Hematopoietic multipotent progenitor cell treated with erythropoietin and hydrocortisone succinate and interleukin-3 and kit ligand, for 15 days (in vitro differentiated cells): ENCODE measurements at regions not wholly inside any gene's neighbourhood (a gene's known extent, or its start where the extent isn't known, plus 50 kb on each side); places are given as distances from the start of the nearest gene placed in this dataset.
"Not testable (repeated sequence)": the region's sequence is repeated elsewhere in the genome, so short reads cannot be mapped to it uniquely, and the experiment has no call there.

Source experiments
- DNase-seq: peaks from one replicate; pipeline ENCODE4 v3.0.0-alpha.2; 2015; ENCODE audit warnings: low spot score

GRCh38 chr2:131672471-131673399 is 145.0 kb downstream of the CCDC74A start:
- not testable (repeated sequence) for DNase-seq

GRCh38 chr2:131673400-131674173 is 145.9 kb downstream of the CCDC74A start:
- DNase-seq = peak; percentile 11

- no peak for DNase-seq
Measured at GRCh38 chr2:131674174-131674507, 146.5 kb downstream of the CCDC74A start.

- not testable (repeated sequence) for DNase-seq
Measured at GRCh38 chr2:131681611-131682121, 154.0 kb downstream of the CCDC74A start.

GRCh38 chr2:131682122-131682944 is 154.6 kb downstream of the CCDC74A start:
- no peak for DNase-seq

- DNase-seq = not testable (repeated sequence)
Measured at GRCh38 chr2:131682945-131683330, 155.2 kb downstream of the CCDC74A start.

GRCh38 chr2:131684631-131685316 is 157.1 kb downstream of the CCDC74A start:
- not testable (repeated sequence) for DNase-seq

- not testable (repeated sequence) for DNase-seq
Measured at GRCh38 chr2:131686164-131686893, 158.6 kb downstream of the CCDC74A start.

GRCh38 chr2:131686894-131687238 is 159.2 kb downstream of the CCDC74A start:
- not testable (repeated sequence) for DNase-seq

GRCh38 chr2:131689066-131689465 is 161.4 kb downstream of the CCDC74A start:
- DNase-seq = not testable (repeated sequence)

GRCh38 chr2:131711268-131711667 is 183.6 kb downstream of the CCDC74A start:
- not testable (repeated sequence) for DNase-seq

- not testable (repeated sequence) for DNase-seq
Measured at GRCh38 chr2:131717907-131718306, 190.2 kb downstream of the CCDC74A start.

GRCh38 chr2:131721163-131721562 is 193.5 kb downstream of the CCDC74A start:
- DNase-seq = not testable (repeated sequence)

GRCh38 chr2:131722256-131722655 is 194.6 kb downstream of the CCDC74A start:
- DNase-seq = not testable (repeated sequence)

GRCh38 chr2:131724019-131724418 is 196.3 kb downstream of the CCDC74A start:
- no peak for DNase-seq

GRCh38 chr2:131728451-131728850 is 200.8 kb downstream of the CCDC74A start:
- DNase-seq = not testable (repeated sequence)

- DNase-seq = not testable (repeated sequence)
Measured at GRCh38 chr2:131733530-131733929, 205.8 kb downstream of the CCDC74A start.

- DNase-seq = not testable (repeated sequence)
Measured at GRCh38 chr2:131736406-131736805, 208.7 kb downstream of the CCDC74A start.

GRCh38 chr2:131738533-131738932 is 210.8 kb downstream of the CCDC74A start:
- DNase-seq = not testable (repeated sequence)

- DNase-seq = not testable (repeated sequence)
Measured at GRCh38 chr2:131738996-131739434, 211.3 kb downstream of the CCDC74A start.
